A673 (cell line): ENCODE measurements at regions not wholly inside any gene's neighbourhood (a gene's known extent, or its start where the extent isn't known, plus 50 kb on each side); places are given as distances from the start of the nearest gene placed in this dataset.

Source experiments
- BruUV-seq: library from RNA; stranded (reverse); fragments of 400-500 nt; replicated peaks from 2 replicates; lab custom pipeline; 2021; lab: Mats Ljungman, UMichigan
- CTCF ChIA-PET: fragments of 300-600 bp; sonication (Branson Sonifier 250); formaldehyde crosslinking; loops from one replicate; lab custom pipeline; 2022; ENCODE audit warnings: antibody characterized with exemption; lab: Charles Lee
- POLR2A ChIA-PET: fragments of 300-600 bp; sonication (Branson Sonifier 250); formaldehyde crosslinking; loops from one replicate; lab custom pipeline; 2022; ENCODE audit warnings: antibody characterized with exemption; ENCODE audit not compliant: low non-redundant PET; lab: Charles Lee
- DNase-seq: peaks from one replicate; pipeline ENCODE4 v3.0.0-alpha.2; 2015; ENCODE audit warnings: low spot score
- H3K27ac ChIP-seq: fragments of 200-600 bp; sonication (generic); 2 replicates; pipeline ENCODE4 v1.5.1; 2016; ENCODE audit warnings: mixed run types, low read depth, mild to moderate bottlenecking, mixed read lengths, antibody characterized with exemption, low read length; ENCODE audit not compliant: poor library complexity, severe bottlenecking
- H3K27me3 ChIP-seq: fragments of 200-600 bp; sonication (generic); replicated peaks from 2 replicates; pipeline ENCODE4 v1.6.1; 2017; ENCODE audit warnings: mixed run types, low read depth, mild to moderate bottlenecking, mixed read lengths, antibody characterized with exemption, low read length; ENCODE audit not compliant: insufficient read depth, poor library complexity
- H3K36me3 ChIP-seq: fragments of 200-600 bp; sonication (generic); 2 replicates; pipeline ENCODE4 v1.6.1; 2016; ENCODE audit warnings: mixed run types, mild to moderate bottlenecking, mixed read lengths, antibody characterized with exemption, low read length; ENCODE audit not compliant: insufficient read depth, poor library complexity, severe bottlenecking
- H3K4me1 ChIP-seq: fragments of 200-600 bp; sonication (generic); 2 replicates; pipeline ENCODE4 v1.6.1; 2017; ENCODE audit warnings: mixed run types, mild to moderate bottlenecking, mixed read lengths, antibody characterized with exemption, low read length; ENCODE audit not compliant: insufficient read depth, poor library complexity, severe bottlenecking
- H3K4me3 ChIP-seq: fragments of 200-600 bp; sonication (generic); 2 replicates; pipeline ENCODE4 v1.5.1; 2016; ENCODE audit warnings: low read depth, mixed run types, mild to moderate bottlenecking, mixed read lengths, low read length; ENCODE audit not compliant: poor library complexity, severe bottlenecking
- H3K9me3 ChIP-seq: fragments of 200-600 bp; sonication (generic); 2 replicates; pipeline ENCODE4 v1.6.1; 2016; ENCODE audit warnings: mixed run types, low read depth, mild to moderate bottlenecking, mixed read lengths, antibody characterized with exemption, low read length; ENCODE audit not compliant: poor library complexity, severe bottlenecking
- CTCF ChIP-seq: fragments of 300-800, 200-600 bp; sonication (generic); conservative IDR thresholded peaks from 2 replicates; pipeline ENCODE4 v1.5.1; 2017; ENCODE audit warnings: low read depth, mild to moderate bottlenecking, antibody characterized with exemption, low read length, moderate library complexity, mixed read lengths
- EZH2 ChIP-seq: fragments of 200-600 bp; sonication (generic); IDR thresholded peaks from 2 replicates; pipeline ENCODE4 v1.6.1; 2017; ENCODE audit warnings: borderline replicate concordance, low read depth, mild to moderate bottlenecking, mixed read lengths, antibody characterized with exemption, low read length; ENCODE audit not compliant: poor library complexity, severe bottlenecking
- intact Hi-C: fragments of 100-400 bp; cut with micrococcal nuclease; formaldehyde crosslinking; loops from one replicate; pipeline ENCODE4 v1.10.0; 2022; ENCODE audit not compliant: unreplicated experiment

- no peak overlapping the region for H3K27ac ChIP-seq
- no peaks in the 10 kb centered on the region for H3K4me1 ChIP-seq
- H3K4me3 ChIP-seq, result no peak overlapping the region
- H3K9me3 ChIP-seq, result no peaks in the 10 kb centered on the region
- TF ChIP-seq EZH2 (no peak), CTCF (no peak)
- POLR2A ChIA-PET, result no interaction called here
- intact Hi-C loops, result no loop called here
- no peak for DNase-seq
- no peaks in the 10 kb centered on the region for H3K36me3 ChIP-seq
- no TSS peak for BruUV-seq
- CTCF ChIA-PET, result no interaction called here
- no peaks in the 10 kb centered on the region for H3K27me3 ChIP-seq
These were observed 212.3 kb upstream of the PCDH15 start for GRCh38 chr10:55013318-55013717.

GRCh38 chr10:55002420-55002819 lies 201.4 kb upstream of the PCDH15 start:
- Histone ChIP-seq H3K27ac (no peak overlapping the region), H3K4me1 (no peaks in the 10 kb centered on the region), H3K27me3 (no peaks in the 10 kb centered on the region), H3K4me3 (no peak overlapping the region), H3K36me3 (no peaks in the 10 kb centered on the region), H3K9me3 (peaks cover 23% of the 10 kb centered on the region)
- intact Hi-C loops, result no loop called here
- no peak for DNase-seq
- no peak for TF ChIP-seq EZH2
- TF ChIP-seq CTCF, result no peak
- no TSS peak for BruUV-seq
- CTCF ChIA-PET, result no interaction called here
- POLR2A ChIA-PET, result no interaction called here

GRCh38 chr10:55001422-55001821 lies 200.4 kb upstream of the PCDH15 start:
- Histone ChIP-seq H3K4me1 (no peaks in the 10 kb centered on the region), H3K27me3 (no peaks in the 10 kb centered on the region), H3K36me3 (no peaks in the 10 kb centered on the region), H3K4me3 (no peak overlapping the region), H3K9me3 (peaks cover 23% of the 10 kb centered on the region), H3K27ac (no peak overlapping the region)
- TF ChIP-seq CTCF (no peak), EZH2 (no peak)
- POLR2A ChIA-PET, result interaction anchor here (0.6 kb wide), 1 partner anchor 303 kb away, joined by 3 read pairs; no protein-coding TSS in a partner anchor
- CTCF ChIA-PET, result no interaction called here
- BruUV-seq, result no TSS peak
- intact Hi-C loops, result no loop called here
- DNase-seq, result no peak
